Central memory CD8-positive, alpha-beta T cell (primary cell): ENCODE measurements at regions not wholly inside any gene's neighbourhood (a gene's known extent, or its start where the extent isn't known, plus 50 kb on each side); places are given as distances from the start of the nearest gene placed in this dataset.

Experiments
- ATAC-seq: fragments of 150-1000 bp; cut with Tn5 transposase; replicated peaks from 2 replicates; pipeline ENCODE4 v1.10.0; 2022; ENCODE audit warnings: mild to moderate bottlenecking, moderate FRiP score, moderate number of reproducible peaks; ENCODE audit not compliant: poor library complexity, severe bottlenecking; ENCODE audit errors: extremely low read depth
- DNase-seq, 2 donors: peaks; one replicate each; pipeline ENCODE4 v3.0.0; 2021; ENCODE audit warnings: low spot score in 2 of 2
- H3K27ac Mint-ChIP-seq: one replicate; pipeline ENCODE4 v1.8.0; 2022; ENCODE audit warnings: low read depth, mild to moderate bottlenecking, moderate library complexity, mixed read lengths
- H3K27me3 Mint-ChIP-seq: one replicate; pipeline ENCODE4 v1.8.0; 2022; ENCODE audit warnings: mixed read lengths
- H3K36me3 Mint-ChIP-seq: one replicate; pipeline ENCODE4 v1.8.0; 2022; ENCODE audit warnings: mild to moderate bottlenecking, moderate library complexity, mixed read lengths; ENCODE audit not compliant: insufficient read depth
- H3K4me1 Mint-ChIP-seq: one replicate; pipeline ENCODE4 v1.8.0; 2022; ENCODE audit warnings: mixed read lengths
- H3K4me3 Mint-ChIP-seq: one replicate; pipeline ENCODE4 v1.8.0; 2022; ENCODE audit warnings: mild to moderate bottlenecking, moderate library complexity, mixed read lengths
- H3K9me3 Mint-ChIP-seq: one replicate; pipeline ENCODE4 v1.8.0; 2022; ENCODE audit warnings: mixed read lengths

- Mint-ChIP-seq H3K9me3 (no peaks in the 10 kb centered on the region), H3K36me3 (peaks cover 51% of the 10 kb centered on the region), H3K4me1 (peaks cover 79% of the 10 kb centered on the region), H3K27ac (peak overlapping the region; percentile 36), H3K4me3 (no peak overlapping the region), H3K27me3 (no peaks in the 10 kb centered on the region)
- DNase-seq (no peak), ATAC-seq (no peak)
Observed at GRCh38 chr7:130907439-130907838, 173.4 kb upstream of the KLF14 start.

- Mint-ChIP-seq H3K4me3 (peak overlapping the region; percentile 83), H3K4me1 (peaks cover 77% of the 10 kb centered on the region)
Observed at GRCh38 chr7:130908345-130909160, 174.5 kb upstream of the KLF14 start.

GRCh38 chr7:130909161-130909836 is 175.3 kb upstream of the KLF14 start:
- no peak for DNase-seq

More at GRCh38 chr7:130908345-130909160, 174.5 kb upstream of the KLF14 start:
- Mint-ChIP-seq H3K36me3 (peaks cover 53% of the 10 kb centered on the region), H3K27me3 (no peaks in the 10 kb centered on the region), H3K9me3 (no peaks in the 10 kb centered on the region), H3K27ac (peak overlapping the region; percentile 96)
- ATAC-seq (no peak), DNase-seq (no peak)

GRCh38 chr7:130909881-130910672 is 176.1 kb upstream of the KLF14 start:
- peaks cover 51% of the 10 kb centered on the region for H3K36me3 Mint-ChIP-seq
- H3K27ac Mint-ChIP-seq = peak overlapping the region; percentile 96
- peaks cover 80% of the 10 kb centered on the region for H3K4me1 Mint-ChIP-seq
- no peak for DNase-seq
- no peaks in the 10 kb centered on the region for H3K9me3 Mint-ChIP-seq
- peak overlapping the region; percentile 83 for H3K4me3 Mint-ChIP-seq
- no peaks in the 10 kb centered on the region for H3K27me3 Mint-ChIP-seq
- no peak for ATAC-seq

More at GRCh38 chr7:130909161-130909836, 175.3 kb upstream of the KLF14 start:
- peak overlapping the region; percentile 83 for H3K4me3 Mint-ChIP-seq
- peak overlapping the region; percentile 96 for H3K27ac Mint-ChIP-seq
- ATAC-seq = no peak
- H3K27me3 Mint-ChIP-seq = no peaks in the 10 kb centered on the region
- peaks cover 50% of the 10 kb centered on the region for H3K36me3 Mint-ChIP-seq
- no peaks in the 10 kb centered on the region for H3K9me3 Mint-ChIP-seq
- H3K4me1 Mint-ChIP-seq = peaks cover 77% of the 10 kb centered on the region

GRCh38 chr7:130910949-130911944 is 177.2 kb upstream of the KLF14 start:
- H3K4me3 Mint-ChIP-seq = peak overlapping the region; percentile 83
- peak overlapping the region; percentile 96 for H3K27ac Mint-ChIP-seq
- H3K27me3 Mint-ChIP-seq = no peaks in the 10 kb centered on the region
- peaks cover 57% of the 10 kb centered on the region for H3K36me3 Mint-ChIP-seq
- H3K9me3 Mint-ChIP-seq = no peaks in the 10 kb centered on the region
- ATAC-seq = no peak
- no peak for DNase-seq
- H3K4me1 Mint-ChIP-seq = peaks cover 85% of the 10 kb centered on the region

- Mint-ChIP-seq H3K9me3 (no peaks in the 10 kb centered on the region), H3K36me3 (peaks cover 61% of the 10 kb centered on the region), H3K4me1 (peaks cover 89% of the 10 kb centered on the region), H3K27ac (peak overlapping the region; percentile 96), H3K4me3 (peak overlapping the region; percentile 83), H3K27me3 (no peaks in the 10 kb centered on the region)
- peak; percentile 8 for ATAC-seq
- no peak for DNase-seq
Observed at GRCh38 chr7:130912082-130912861, 178.3 kb upstream of the KLF14 start.

- H3K4me3 Mint-ChIP-seq = peak overlapping the region; percentile 83
- H3K27ac Mint-ChIP-seq = peak overlapping the region; percentile 96
- peak; percentile 90 for ATAC-seq
- peaks cover 91% of the 10 kb centered on the region for H3K4me1 Mint-ChIP-seq
- H3K36me3 Mint-ChIP-seq = peaks cover 60% of the 10 kb centered on the region
- no peaks in the 10 kb centered on the region for H3K27me3 Mint-ChIP-seq
- DNase-seq = peak; percentile 51 to 81
- no peaks in the 10 kb centered on the region for H3K9me3 Mint-ChIP-seq
Observed at GRCh38 chr7:130912862-130913638, 179.0 kb upstream of the KLF14 start.

- H3K9me3 Mint-ChIP-seq = no peaks in the 10 kb centered on the region
- peaks cover 93% of the 10 kb centered on the region for H3K4me1 Mint-ChIP-seq
- peak overlapping the region; percentile 96 for H3K27ac Mint-ChIP-seq
- H3K4me3 Mint-ChIP-seq = peak overlapping the region; percentile 83
- ATAC-seq (no peak), DNase-seq (no peak)
- peaks cover 62% of the 10 kb centered on the region for H3K36me3 Mint-ChIP-seq
- no peaks in the 10 kb centered on the region for H3K27me3 Mint-ChIP-seq
Observed at GRCh38 chr7:130913639-130914553, 179.9 kb upstream of the KLF14 start.

- Mint-ChIP-seq H3K4me3 (peak overlapping the region; percentile 83), H3K27me3 (no peaks in the 10 kb centered on the region), H3K36me3 (peaks cover 56% of the 10 kb centered on the region), H3K9me3 (no peaks in the 10 kb centered on the region), H3K27ac (peak overlapping the region; percentile 96), H3K4me1 (peaks cover 92% of the 10 kb centered on the region)
- DNase-seq = no peak
- ATAC-seq = no peak
Observed at GRCh38 chr7:130914554-130915294, 180.7 kb upstream of the KLF14 start.
